UCSD-AML1 (cell line): ENCODE measurements at regions not wholly inside any gene's neighbourhood (a gene's known extent, or its start where the extent isn't known, plus 50 kb on each side); places are given as distances from the start of the nearest gene placed in this dataset.
"Not testable (repeated sequence)": the region's sequence is repeated elsewhere in the genome, so short reads cannot be mapped to it uniquely, and the experiment has no call there.

ENCODE experiments used
- DNase-seq: peaks from one replicate; lab custom pipeline; 2025; ENCODE audit not compliant: unreplicated experiment; lab: John Stamatoyannopoulos, UW

DNA sequence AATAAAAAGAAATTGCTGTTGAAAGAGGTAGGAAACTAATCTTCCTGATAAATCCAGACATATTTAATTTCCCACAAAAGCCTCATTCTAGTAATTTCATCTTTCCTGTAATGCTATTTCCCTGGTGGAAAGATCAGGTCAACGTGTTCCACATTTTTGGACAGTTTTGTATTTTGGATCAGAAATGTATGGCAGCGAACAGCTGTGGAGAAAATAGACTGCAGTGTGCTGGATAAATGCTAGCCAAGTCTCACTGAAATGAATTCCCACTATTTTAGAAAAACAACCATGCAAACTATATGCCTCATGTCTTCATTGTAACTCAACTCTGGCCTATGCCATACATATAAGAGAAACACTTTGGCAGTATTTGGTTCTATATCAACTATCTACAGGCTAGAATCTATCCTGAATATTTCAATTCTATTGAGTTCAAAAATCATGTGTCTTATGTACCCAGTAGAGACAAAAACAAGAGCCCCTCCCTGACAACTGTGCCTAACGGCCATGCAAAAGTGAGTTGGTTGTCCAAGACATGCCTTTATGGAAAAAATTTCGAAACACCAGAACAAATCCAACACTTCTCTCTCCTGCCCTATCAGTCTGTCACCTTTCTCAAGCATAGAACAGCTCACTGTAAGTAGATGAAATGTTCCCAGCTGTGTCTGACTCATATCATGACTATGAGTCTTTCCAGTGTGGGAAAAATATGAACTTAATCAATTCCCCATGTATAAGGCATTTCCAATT lies 191.3 kb upstream of the NREP start:
- DNase-seq = no peak

- no peak for DNase-seq
These were observed 189.6 kb upstream of the NREP start for GRCh38 chr5:111946556-111946955.

DNA sequence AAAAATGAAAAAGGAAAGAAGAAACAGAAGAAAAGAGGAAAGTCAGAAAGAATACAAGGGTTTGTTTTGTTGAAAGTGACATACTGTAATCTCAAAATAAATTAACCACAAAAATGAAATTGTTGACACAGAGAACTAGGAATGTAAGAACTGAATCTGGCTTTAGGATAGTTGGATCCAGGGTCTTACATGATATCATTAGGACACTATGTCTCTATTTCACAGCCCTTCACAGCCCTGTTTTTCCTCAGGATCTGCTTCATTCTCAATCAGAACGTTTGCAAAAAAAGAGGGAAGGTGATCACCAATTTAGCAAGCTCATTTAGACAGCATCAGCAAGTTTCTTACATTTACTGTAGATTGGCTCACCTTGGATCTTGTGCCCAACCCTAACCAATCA lies 188.5 kb upstream of the NREP start:
- no peak for DNase-seq

DNA sequence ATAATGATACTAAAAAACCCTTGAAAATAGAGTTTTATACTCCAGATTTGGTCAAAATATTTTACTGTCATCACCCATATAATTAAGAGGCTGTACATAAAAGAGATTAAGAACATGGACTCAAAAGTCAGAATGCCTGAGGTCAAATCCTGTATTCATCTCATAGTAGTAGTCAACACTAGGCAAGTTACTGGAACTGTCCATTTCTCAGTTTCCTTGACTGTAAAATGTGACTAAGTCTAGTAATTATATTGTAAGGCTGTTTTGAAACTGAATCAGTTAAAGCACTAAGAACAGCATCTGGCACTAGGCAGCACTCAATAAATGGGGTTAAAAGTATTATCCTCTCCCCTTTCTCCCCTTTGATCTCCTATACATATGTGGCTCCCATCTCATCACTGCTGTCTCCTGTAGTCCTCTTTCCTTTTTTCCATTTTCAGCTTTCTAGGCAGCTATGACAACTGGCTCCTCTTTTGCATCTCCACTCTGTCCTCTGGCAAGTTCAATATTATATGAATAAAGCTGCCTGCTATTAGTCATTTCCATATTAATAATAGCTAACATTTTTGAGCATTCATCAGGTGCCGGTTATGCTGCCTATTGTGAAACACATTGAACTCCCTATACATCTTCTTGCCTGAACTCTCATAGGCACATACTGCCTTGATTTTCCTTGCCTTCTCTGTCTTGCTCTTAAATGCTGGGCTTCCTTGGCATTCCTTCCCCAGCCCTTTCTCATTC lies 185.8 kb upstream of the NREP start:
- no peak for DNase-seq

DNA sequence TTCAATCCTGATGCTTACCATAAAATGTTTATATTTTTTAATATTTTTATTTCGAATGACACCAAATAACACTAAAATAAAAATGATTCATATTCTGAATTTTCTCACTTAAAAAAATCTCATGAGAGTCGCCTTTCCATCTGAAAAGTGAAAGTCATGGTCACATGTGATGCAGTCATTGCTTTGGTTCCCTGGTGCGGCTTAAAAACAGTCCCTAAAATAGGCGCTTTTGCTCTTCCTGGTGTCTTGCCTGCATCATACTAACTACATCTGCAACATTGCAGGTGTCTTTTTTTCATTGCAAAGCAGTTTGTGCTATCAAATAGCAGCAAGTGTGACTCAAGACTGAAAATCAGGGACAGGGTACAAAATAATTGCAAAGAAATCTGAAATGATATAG lies 185.2 kb upstream of the NREP start:
- DNase-seq = no peak

GRCh38 chr5:111937094-111937493 lies 180.1 kb upstream of the NREP start:
- no peak for DNase-seq

DNA sequence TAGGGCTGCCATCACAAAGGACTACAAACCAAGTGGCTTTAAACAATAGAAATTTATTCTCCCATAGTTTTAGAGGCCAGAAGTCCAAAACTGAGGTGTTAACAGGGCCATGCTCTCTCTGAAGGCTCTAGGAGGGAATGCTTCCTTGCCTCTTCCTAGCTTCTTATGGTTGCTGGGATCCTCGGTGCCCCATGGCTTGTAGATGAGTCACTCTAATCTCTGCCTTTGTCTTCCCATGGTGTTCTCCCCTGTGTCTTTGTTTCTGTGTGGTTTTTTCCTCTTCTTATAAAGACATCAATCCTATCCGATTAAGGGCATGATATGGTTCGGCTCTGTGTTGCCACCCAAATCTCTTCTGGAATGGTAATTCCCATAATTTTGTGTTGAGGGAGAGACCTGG lies 178.8 kb upstream of the NREP start:
- no peak for DNase-seq

DNA sequence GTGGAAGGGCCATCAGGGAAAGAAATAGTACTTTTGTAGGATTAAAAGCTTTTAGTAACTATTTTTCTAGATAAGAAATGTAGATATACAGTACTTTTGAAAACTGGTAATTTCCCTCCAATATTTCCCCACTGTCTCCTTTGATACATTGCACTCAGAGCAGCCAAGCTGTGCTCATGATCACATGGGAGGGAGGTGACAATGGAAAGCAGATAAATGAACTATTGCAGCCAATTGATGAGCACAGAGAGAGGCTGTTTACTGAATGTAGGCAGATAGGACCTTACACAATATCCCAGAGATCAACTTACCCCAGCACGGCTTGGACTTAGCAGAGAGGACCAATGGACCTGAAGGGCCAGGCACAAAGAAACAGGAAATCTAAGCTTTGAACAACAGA lies 178.0 kb upstream of the NREP start:
- DNase-seq = no peak

GRCh38 chr5:111934511-111934910 lies 177.5 kb upstream of the NREP start:
- DNase-seq = no peak

GRCh38 chr5:111933086-111933485 lies 176.1 kb upstream of the NREP start:
- DNase-seq = no peak

DNA sequence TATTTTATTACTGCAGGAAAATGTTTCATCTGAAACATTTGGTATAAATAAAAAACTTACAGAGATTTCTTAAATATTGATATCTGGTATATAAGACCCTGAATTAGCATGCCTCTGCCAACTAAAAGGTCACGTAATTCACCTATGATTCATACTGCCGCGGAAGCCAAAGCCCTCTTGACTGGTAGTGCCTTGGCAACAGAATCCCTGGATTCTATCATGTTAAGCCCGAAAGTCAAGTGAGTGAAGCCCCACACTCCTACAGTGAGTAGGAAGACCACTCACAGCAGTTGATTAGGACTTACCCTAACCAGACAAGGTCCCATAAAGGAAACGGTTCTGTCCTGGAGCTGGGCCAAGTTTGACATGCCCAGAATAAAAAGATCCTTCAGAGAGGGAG lies 175.6 kb upstream of the NREP start:
- DNase-seq = no peak

GRCh38 chr5:111932199-111932598 lies 175.2 kb upstream of the NREP start:
- DNase-seq = no peak

GRCh38 chr5:111931655-111932054 lies 174.7 kb upstream of the NREP start:
- no peak for DNase-seq

- no peak for DNase-seq
These were observed 174.0 kb upstream of the NREP start for GRCh38 chr5:111930905-111931461.

DNA sequence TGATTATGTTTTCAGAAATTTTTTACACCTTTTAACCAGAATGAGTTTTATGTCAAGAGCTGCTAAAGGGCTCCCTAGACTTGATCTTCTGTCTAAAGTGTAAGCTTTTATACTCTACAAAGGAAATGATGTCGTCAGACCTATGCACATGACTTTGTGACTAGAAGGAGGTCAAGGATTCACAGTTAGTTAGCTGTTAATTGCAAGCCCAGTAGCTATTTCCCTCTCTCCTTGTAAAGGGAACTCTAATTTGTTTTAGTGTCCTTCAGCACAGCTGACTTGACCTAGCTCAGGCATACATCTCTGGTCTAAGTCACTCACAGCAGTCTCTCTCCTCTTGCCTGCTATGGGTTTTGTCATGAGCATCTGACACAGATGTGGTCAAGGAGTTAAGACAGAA lies 173.5 kb upstream of the NREP start:
- DNase-seq = no peak

GRCh38 chr5:111929867-111930266 lies 172.9 kb upstream of the NREP start:
- no peak for DNase-seq

DNA sequence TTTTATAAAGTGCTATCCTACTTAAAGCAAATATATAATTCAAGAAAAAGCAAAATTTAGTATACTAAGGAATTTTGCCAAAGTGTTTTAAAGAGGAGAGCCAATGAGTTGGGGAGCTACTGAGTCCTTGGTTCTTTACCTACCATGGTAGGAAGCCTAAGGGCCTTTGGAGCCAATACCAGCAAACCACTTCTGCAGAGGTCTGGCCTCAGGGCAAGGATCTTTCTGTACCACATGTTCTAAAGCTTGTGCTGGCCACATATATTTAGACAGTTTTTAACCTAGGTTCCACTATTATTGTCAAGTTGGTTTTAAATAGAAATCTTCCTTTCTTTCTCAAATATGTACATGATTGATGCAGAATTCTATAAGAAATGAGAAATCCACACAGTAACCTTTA lies 172.3 kb upstream of the NREP start:
- DNase-seq = no peak

DNA sequence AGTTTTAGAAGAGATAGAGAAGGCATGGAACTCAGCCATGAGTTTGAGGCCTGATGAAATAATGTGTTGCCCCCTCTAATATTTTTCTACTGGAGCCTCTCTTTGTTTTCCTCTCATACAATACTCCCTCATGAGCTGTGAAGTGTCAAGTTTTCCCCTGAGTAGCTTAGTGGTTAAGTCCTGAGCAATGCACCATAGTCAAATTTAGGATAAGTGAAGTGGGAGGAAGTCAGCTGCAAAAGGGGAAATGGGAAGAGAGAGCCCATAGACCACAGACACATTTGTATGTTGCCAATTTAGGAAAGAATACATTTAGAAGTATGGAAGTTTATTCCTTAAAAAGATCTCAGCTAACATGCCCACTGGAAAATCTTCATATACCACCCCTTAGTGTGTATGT lies 171.5 kb upstream of the NREP start:
- no peak for DNase-seq

- no peak for DNase-seq
These were observed 170.2 kb upstream of the NREP start for GRCh38 chr5:111927191-111927590.

DNA sequence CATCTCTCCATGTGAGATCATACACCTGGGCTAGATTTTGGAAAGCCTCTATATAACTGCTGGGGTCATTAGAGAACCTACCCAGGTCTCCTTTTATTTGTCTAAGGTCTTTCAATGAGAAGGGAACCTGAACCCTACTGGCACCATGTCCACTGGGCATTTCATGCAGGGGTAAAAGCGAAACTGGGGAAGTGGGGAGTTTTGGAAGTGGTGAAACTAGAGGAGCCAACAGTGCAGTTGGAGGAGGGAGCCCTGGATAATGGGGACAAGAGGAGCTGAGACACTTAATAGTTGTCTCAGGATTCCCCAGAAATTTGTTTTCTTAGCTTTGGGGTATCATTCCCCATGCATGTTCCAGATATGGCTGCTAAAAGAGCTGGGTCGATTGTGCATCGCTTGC lies 169.0 kb upstream of the NREP start:
- DNase-seq = no peak

- DNase-seq = no peak
These were observed 165.3 kb upstream of the NREP start for GRCh38 chr5:111922344-111922743.

DNA sequence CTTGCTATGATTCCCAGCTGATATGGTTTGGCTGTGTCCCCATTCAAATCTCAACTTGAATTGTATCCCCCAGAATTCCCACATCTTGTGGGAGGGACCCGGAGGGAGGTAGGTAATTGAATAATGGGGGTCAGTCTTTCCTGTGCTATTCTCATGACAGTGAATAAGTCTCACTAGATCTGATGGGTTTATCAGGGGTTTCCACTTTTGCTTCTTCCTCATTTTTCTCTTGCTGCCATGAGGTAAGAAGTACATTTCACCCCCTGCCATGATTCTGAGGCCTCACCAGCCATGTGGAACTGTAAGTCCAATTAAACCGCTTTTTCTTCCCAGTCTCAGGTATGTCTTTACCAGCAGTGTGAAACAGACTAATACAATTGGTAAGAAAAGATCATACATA lies 164.7 kb upstream of the NREP start:
- not testable (repeated sequence) for DNase-seq
